ENCODE measurements at regions not wholly inside any gene's neighbourhood (a gene's known extent, or its start where the extent isn't known, plus 50 kb on each side); places are given as distances from the start of the nearest gene placed in this dataset.

GRCh38 chr11:40061221-40061620 is 1398.2 kb downstream of the LRRC4C start:
- Histone ChIP-seq H3K4me3 (no peak overlapping the region), H3K27me3 (ENCODE audit: control insufficient read depth in 2 of 2, insufficient read depth in 2 of 2, low read length in 2 of 2) (no peaks in the 10 kb centered on the region), H3K4me1 (replicated peaks in 1 of 2; ENCODE audit: control insufficient read depth in 2 of 2, insufficient read depth in 2 of 2, low read length in 2 of 2) (no peaks in the 10 kb centered on the region), H3K9ac (ENCODE audit: insufficient read depth in 1 of 2, low read depth in 2 of 2, low read length in 2 of 2) (no peak overlapping the region), H3K79me2 (ENCODE audit: control insufficient read depth, insufficient read depth, low read length) (no peaks in the 10 kb centered on the region), H3K4me2 (ENCODE audit: insufficient read depth, low read length) (no peak overlapping the region), H4K20me1 (replicated peaks; ENCODE audit: control insufficient read depth, insufficient read depth, low read length) (no peaks in the 10 kb centered on the region), H3K9me1 (ENCODE audit: control insufficient read depth, insufficient read depth, low read length) (no peaks in the 10 kb centered on the region), H3K36me3 (ENCODE audit: control insufficient read depth, insufficient read depth, low read length) (no peaks in the 10 kb centered on the region), H3K9me3 (replicated peaks; ENCODE audit: control insufficient read depth, insufficient read depth, low read depth, low read length) (no peaks in the 10 kb centered on the region), H2AFZ (ENCODE audit: low read depth, low read length) (no peak overlapping the region), H3K27ac (ENCODE audit: extremely low read depth, low read depth, low read length) (no peak overlapping the region)
- intact Hi-C loops (cut with micrococcal nuclease) (no loop called here), in situ Hi-C loops (cut with MboI) (no loop called here)
- no TSS peak for BruUV-seq (replicated peaks)
- WGBS (ENCODE audit: insufficient coverage, low coverage, missing lambda C conversion rate), result 3% methylated on average over 3 of the region's 3 CpGs
- DNase-seq (ENCODE audit: extremely low read depth in 1 of 4, low spot score in 3 of 4) (no peak), FAIRE-seq (no peak), ATAC-seq (no peak)
- POLR2A ChIA-PET, result no interaction called here
- CTCF ChIA-PET (ENCODE audit: low intra/inter-chr PET ratio), result no interaction called here
- TF ChIP-seq DPF2 (IDR thresholded peaks at IDR 0.05) (no peak), ZNF121 (CRISPR knock-in tag; conservative IDR thresholded peaks at IDR 0.05) (no peak), E2F5 (CRISPR knock-in tag; IDR thresholded peaks at IDR 0.05) (no peak), MLX (CRISPR knock-in tag; conservative IDR thresholded peaks at IDR 0.05) (no peak), SRSF9 (IDR thresholded peaks at IDR 0.05; ENCODE audit: borderline replicate concordance, low read depth, low read length) (no peak), CCAR2 (IDR thresholded peaks at IDR 0.05; ENCODE audit: low read depth, low read length) (no peak), C11orf30 (IDR thresholded peaks at IDR 0.05; ENCODE audit: low read depth) (no peak), MXD1 (CRISPR knock-in tag; IDR thresholded peaks at IDR 0.05; ENCODE audit: borderline replicate concordance, poor library complexity, severe bottlenecking) (no peak), XRCC4 (IDR thresholded peaks at IDR 0.05; ENCODE audit: extremely low read depth, insufficient read depth, insufficient read length) (no peak), VEZF1 (CRISPR knock-in tag; IDR thresholded peaks at IDR 0.05) (no peak), NKRF (IDR thresholded peaks at IDR 0.05; ENCODE audit: borderline replicate concordance) (no peak), THRA (IDR thresholded peaks at IDR 0.05) (no peak), ZNF232 (CRISPR knock-in tag; IDR thresholded peaks at IDR 0.05) (no peak), TCF7L2 (IDR thresholded peaks at IDR 0.05; ENCODE audit: low read depth, low read length) (no peak), HDAC8 (tag; IDR thresholded peaks at IDR 0.05) (no peak)
